ENCODE measurements at regions not wholly inside any gene's neighbourhood (a gene's known extent, or its start where the extent isn't known, plus 50 kb on each side); places are given as distances from the start of the nearest gene placed in this dataset.

DNA sequence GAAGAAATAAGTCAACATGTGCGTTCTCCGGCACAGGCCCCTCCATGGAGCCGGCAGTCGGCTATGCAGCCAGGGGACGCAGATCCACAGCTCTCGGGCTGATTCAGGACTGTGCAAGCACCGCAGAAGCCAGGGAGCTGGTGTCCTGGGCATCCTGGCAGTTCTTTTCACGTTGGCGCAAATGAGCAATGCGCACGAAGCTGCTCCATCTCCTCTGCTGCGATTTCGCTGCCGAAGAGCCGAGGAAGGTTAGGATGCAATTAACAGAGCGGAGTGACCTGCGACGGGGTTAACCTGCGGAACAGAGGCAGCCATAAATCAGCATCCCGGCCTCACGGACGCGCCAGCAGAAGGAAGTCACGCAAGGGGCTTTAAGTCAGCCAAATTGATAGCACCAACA, 107.1 kb upstream of the POU3F3 start:
- Histone ChIP-seq H3K36me3 (no peaks in the 10 kb centered on the region), H3K9me3 (replicated peaks) (no peaks in the 10 kb centered on the region), H3K4me3 (no peak overlapping the region), H3K27me3 (no peaks in the 10 kb centered on the region; the same call in 1 of the 2 replicates), H3K4me1 (no peaks in the 10 kb centered on the region), H3K27ac (no peak overlapping the region)
- no peak for DNase-seq

DNA sequence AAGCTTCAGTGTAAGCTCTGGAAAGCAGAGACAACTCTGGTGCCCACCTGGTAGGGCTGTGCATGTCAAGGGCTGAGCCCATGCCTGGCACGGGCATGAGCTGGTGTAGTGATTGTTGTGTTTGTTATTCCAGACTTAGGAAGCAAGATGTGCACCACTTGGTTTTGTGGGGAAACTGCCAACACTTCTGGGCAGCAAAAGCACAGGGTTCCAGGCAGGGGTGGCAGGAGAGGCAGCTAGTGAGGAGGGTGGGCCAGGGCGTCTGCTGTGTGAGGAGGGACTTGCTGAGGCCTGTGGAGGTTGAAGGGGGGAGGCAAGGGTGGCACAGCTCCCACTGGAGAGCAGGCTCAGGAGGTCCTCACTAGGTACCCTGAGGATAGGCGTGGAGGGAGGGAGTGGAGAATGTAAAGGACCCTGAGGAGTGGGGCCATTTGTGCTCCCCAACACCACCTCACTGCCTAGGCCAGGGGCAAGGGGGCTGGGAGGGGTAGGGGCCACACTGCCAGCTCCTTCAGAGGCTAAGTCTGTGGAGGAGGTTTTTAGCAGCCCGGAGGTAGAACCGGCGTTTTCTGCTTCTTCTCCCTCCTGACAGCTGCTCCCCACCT, 104.0 kb upstream of the POU3F3 start:
- H3K27me3 ChIP-seq, result no peaks in the 10 kb centered on the region; the same call in 1 of the 2 replicates
- H3K36me3 ChIP-seq, result no peaks in the 10 kb centered on the region
- no peaks in the 10 kb centered on the region for H3K4me1 ChIP-seq
- no peak overlapping the region for H3K27ac ChIP-seq
- no peaks in the 10 kb centered on the region for H3K9me3 ChIP-seq (replicated peaks)
- DNase-seq, result no peak
- no peak overlapping the region for H3K4me3 ChIP-seq

DNA sequence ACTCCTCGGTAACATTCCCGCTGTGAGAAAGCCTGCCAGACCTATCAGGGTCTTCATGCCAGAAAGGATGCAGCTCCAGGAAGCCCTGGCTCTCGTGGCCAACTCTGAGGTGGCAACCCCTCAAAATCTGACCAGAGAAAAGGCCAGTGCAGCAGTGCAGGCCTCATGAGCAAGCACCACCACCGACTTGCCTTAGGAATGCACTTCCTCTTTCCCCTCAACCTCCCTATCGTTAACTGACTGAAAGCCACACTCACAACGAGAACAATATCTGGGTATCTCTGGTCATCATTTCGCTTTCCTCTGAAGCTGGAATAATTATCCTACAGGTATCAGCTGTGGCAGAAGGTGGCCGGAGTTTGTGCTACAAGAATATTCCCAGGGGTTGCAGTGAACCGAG, 101.4 kb upstream of the POU3F3 start:
- no peak overlapping the region for H3K4me3 ChIP-seq
- DNase-seq, result no peak
- no peaks in the 10 kb centered on the region for H3K4me1 ChIP-seq
- no peaks in the 10 kb centered on the region for H3K9me3 ChIP-seq (replicated peaks)
- H3K36me3 ChIP-seq, result no peaks in the 10 kb centered on the region
- no peak overlapping the region for H3K27ac ChIP-seq
- H3K27me3 ChIP-seq, result no peaks in the 10 kb centered on the region; the same call in 1 of the 2 replicates

DNA sequence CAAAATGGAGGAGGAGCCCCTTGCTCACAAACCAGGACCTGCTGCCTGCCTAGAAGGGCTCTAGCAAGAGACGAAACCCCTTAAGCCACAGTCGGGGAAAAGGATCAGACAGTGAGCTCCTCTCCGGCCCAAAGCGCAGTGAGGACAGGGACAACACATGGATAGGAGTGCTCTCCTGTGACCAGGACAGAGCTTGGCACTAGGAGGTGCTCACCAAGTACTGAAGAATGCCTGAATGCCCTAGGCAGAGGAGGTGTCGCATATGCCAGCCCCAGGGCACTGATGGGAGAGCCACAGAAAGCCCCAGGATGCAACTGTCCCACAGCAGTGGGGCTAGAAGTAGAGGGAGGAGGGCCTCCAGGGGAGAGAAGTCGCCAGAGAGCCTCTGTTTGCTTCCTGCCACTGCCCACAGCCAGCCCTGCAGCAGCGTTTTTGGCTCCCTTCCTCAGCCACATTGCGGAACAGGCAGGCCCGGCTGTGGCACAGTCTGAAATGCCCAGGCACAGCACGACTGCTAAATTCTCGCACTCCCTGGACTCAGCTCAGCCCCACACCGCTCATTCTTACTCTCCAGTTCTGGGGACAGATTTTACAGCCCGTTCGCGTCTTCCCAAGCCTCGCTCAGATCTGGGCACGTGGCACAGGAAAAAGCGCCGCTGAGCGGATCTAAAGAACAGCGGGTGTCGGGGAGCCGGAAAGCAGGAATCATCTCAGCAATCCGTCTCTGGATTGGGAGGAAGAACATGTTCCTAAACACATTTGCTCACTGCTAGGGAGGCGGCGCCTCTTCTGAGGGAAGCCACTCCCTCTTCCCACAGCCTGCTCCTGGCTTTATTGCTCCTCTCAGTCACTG, 98.7 kb upstream of the POU3F3 start:
- Histone ChIP-seq H3K27ac (no peak overlapping the region), H3K4me1 (no peaks in the 10 kb centered on the region), H3K4me3 (no peak overlapping the region), H3K9me3 (replicated peaks) (no peaks in the 10 kb centered on the region), H3K36me3 (no peaks in the 10 kb centered on the region), H3K27me3 (no peaks in the 10 kb centered on the region)
- DNase-seq, result no peak

DNA sequence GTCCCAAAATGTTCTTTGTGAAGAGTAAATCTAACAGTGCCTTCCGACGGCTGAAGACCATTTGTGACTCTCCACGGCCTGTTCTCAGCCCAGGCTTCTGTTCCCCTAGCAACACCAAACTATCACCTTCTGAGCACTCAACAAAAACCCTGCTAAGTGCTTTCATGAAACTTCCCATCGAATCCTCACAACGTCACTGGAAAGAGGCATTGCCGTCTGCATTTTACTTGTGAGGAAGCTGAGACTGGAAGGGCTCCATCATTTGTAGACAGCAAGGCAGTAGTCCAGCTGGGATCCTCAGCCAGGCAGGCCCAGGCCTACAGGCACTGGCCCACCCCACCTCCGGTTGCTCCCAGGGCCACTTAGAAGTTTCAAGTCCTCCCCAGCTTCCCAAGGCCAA, 97.8 kb upstream of the POU3F3 start:
- Histone ChIP-seq H3K4me1 (no peaks in the 10 kb centered on the region), H3K4me3 (no peak overlapping the region), H3K27me3 (no peaks in the 10 kb centered on the region), H3K9me3 (replicated peaks) (no peaks in the 10 kb centered on the region), H3K27ac (no peak overlapping the region), H3K36me3 (no peaks in the 10 kb centered on the region)
- no peak for DNase-seq

DNA sequence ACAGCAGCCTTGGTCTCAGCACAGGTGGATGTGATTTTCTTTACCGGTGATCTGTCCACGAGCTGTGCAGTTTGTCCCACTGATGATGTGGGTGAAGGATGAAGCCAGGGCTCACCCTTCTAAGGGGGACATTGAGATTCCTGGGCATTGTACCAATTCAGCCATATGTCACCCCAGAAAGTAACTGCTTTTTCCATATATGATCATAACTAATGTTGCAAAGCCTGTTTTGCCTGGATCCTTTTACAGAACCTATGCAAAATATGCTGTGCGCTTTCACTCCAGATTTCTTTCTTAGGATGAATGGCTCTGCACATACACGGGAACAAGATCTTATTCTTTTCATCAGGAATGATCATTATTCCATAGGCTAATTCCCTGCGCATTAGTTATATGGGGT, 96.9 kb upstream of the POU3F3 start:
- Histone ChIP-seq H3K4me3 (no peak overlapping the region), H3K27ac (no peak overlapping the region), H3K27me3 (no peaks in the 10 kb centered on the region), H3K4me1 (no peaks in the 10 kb centered on the region), H3K36me3 (no peaks in the 10 kb centered on the region), H3K9me3 (replicated peaks) (no peaks in the 10 kb centered on the region)
- no peak for DNase-seq

DNA sequence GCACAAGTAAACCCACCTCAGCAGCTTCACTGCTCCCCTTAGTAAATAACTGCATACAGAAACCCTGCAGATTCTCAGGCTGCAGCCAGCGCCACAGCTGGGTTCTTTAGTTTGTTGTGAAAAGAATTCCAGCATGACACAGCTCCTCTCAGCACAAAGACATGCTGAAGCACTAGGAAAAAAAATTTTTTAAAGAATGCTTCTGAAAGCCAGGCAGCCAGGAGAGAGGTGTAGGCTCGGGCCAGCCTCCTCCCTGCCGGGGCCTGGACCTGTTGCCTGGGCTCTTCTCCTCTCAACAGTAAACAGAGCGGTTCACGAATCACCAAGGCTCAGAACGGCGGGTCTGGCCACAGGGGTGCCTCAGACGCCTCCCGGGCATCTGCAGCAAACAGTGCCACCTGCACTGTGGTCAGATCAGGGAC, 95.7 kb upstream of the POU3F3 start:
- Histone ChIP-seq H3K4me1 (no peaks in the 10 kb centered on the region), H3K4me3 (no peak overlapping the region), H3K9me3 (replicated peaks) (no peaks in the 10 kb centered on the region), H3K27me3 (no peaks in the 10 kb centered on the region), H3K27ac (no peak overlapping the region), H3K36me3 (no peaks in the 10 kb centered on the region)
- no peak for DNase-seq

DNA sequence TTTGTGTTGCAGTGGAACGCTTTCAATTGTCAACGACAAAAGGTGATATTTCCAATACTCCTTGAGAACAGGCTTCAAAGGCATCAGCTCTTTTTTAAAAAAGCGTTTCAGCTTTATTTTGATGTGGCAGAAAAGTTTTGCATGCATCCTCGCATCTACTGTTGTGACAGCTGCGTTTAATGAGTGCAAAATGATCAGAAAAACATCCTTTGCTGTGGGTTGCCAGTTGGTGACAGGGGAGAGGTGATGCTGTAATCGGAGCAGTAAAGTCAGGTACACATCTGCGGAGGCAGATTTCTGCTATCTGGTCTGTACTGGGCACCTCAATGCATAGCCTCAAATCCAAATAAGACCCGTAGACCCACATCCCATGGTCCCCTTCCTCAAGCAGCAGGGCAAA, 91.9 kb upstream of the POU3F3 start:
- no peak for DNase-seq
- Histone ChIP-seq H3K27me3 (no peaks in the 10 kb centered on the region), H3K36me3 (no peaks in the 10 kb centered on the region), H3K4me3 (no peak overlapping the region), H3K9me3 (replicated peaks) (no peaks in the 10 kb centered on the region), H3K4me1 (no peaks in the 10 kb centered on the region), H3K27ac (no peak overlapping the region)

DNA sequence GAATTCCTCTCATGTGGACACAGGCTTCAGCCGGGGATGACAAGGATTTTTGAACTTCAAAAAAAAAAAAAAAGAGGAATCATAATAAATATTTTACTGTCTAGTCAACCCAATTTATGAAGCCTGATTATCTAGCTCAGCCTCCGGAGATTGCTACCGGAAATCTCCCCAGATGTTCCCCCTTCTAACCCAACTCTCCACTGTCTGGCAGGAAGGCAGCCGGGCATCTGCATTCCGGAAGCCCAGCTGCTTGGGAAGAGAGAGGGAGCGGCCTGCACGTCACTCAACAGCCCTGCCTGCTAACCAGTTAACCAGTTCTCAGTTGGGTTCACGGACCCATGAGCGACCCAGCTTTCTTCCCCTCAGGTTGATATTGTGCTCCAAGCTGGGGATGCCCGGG, 87.2 kb upstream of the POU3F3 start:
- H3K4me1 ChIP-seq, result no peaks in the 10 kb centered on the region
- no peak overlapping the region for H3K27ac ChIP-seq
- no peaks in the 10 kb centered on the region; the same call in 1 of the 2 replicates for H3K9me3 ChIP-seq (replicated peaks)
- H3K27me3 ChIP-seq, result no peaks in the 10 kb centered on the region
- DNase-seq, result peak in 1 of 2 experiments; percentile 6
- H3K36me3 ChIP-seq, result no peaks in the 10 kb centered on the region
- H3K4me3 ChIP-seq, result no peak overlapping the region

DNA sequence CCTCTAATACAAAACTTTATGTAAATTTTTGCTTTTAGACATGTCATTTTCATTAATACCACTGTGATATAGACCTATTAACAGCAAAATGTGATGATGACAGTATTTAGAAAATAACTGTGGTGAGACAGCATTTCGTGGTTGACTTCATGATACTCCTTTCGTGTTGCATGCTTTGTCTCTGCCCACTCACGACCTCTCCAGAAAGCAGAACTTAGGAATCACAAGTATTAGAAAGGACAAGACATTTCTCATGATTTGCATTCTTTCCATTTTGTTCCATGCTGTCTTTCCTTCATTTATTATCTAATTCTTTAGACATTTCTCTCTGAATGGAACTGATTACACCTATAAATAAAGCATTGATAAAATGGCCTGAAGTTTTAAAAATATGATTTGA, 85.2 kb upstream of the POU3F3 start:
- H3K27ac ChIP-seq, result no peak overlapping the region
- H3K4me3 ChIP-seq, result no peak overlapping the region
- H3K36me3 ChIP-seq, result no peaks in the 10 kb centered on the region
- H3K9me3 ChIP-seq (replicated peaks), result no peaks in the 10 kb centered on the region; the same call in 1 of the 2 replicates
- H3K27me3 ChIP-seq, result no peaks in the 10 kb centered on the region
- DNase-seq, result no peak
- H3K4me1 ChIP-seq, result no peaks in the 10 kb centered on the region

DNA sequence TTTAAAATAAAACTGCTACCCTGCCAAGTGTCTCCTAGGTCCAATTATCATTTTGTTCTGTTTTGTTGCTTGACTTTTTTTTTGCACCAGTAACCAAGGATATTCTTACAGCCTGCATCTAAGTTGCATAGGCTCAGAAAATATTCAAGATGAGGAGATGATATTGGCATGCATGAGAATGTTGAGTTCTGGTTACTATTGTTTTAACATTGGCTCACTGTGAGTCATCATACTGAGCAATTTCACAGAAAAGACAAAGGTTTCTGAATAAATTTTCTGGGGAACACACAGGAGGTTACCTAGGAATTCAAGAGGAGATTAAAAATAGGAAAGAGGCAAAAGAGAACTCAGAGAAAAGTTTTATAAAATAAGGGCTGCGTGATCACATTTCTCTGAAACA, 84.8 kb upstream of the POU3F3 start:
- H3K27ac ChIP-seq, result no peak overlapping the region
- no peak overlapping the region for H3K4me3 ChIP-seq
- no peaks in the 10 kb centered on the region; the same call in 1 of the 2 replicates for H3K4me1 ChIP-seq
- DNase-seq, result no peak
- H3K9me3 ChIP-seq (replicated peaks), result no peaks in the 10 kb centered on the region; the same call in 1 of the 2 replicates
- H3K36me3 ChIP-seq, result no peaks in the 10 kb centered on the region
- no peaks in the 10 kb centered on the region for H3K27me3 ChIP-seq

DNA sequence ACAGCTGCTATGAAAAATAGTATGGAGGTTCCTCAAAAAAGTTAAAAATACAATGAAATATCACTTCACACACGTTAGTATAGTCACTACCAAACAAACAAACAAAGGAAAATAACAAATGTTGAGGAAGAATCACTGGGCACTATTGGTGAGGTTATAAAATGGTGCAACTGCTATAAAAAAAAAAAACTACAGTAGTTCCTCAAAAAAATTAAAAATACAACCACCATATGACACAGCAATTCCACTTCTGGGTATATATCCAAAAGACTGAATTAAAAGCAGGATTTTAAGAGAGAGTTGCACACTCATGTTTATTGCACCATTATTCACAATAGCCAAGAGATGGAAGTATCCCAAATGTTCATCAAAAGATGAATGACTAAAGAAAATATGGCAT, 80.9 kb upstream of the POU3F3 start:
- no peaks in the 10 kb centered on the region for H3K36me3 ChIP-seq
- DNase-seq, result no peak
- no peaks in the 10 kb centered on the region; the same call in 1 of the 2 replicates for H3K9me3 ChIP-seq (replicated peaks)
- H3K4me3 ChIP-seq, result no peak overlapping the region
- no peak overlapping the region for H3K27ac ChIP-seq
- H3K4me1 ChIP-seq, result peaks cover 5% of the 10 kb centered on the region
- H3K27me3 ChIP-seq, result no peaks in the 10 kb centered on the region

DNA sequence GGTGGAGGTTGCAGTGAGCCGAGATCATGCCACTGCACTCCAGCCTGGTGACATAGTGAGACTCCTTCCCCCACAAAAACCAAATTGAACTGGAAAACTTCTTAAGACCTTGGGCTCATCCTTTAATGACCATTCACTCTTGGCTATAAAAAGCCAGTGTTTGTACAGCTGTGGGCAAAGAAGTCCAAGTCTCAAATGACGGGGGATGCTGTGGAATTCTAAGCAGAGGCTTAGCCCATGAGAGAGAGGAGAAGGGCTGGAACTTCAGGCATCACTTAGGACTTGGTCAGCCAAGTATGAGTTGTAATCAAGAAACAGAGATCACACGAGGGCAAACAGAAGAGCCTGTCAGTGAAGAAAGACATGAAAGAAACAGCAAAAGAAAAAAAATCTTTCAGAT, 79.3 kb upstream of the POU3F3 start:
- no peaks in the 10 kb centered on the region for H3K27me3 ChIP-seq
- no peaks in the 10 kb centered on the region for H3K9me3 ChIP-seq (replicated peaks)
- no peaks in the 10 kb centered on the region for H3K36me3 ChIP-seq
- H3K4me3 ChIP-seq, result no peak overlapping the region
- peaks cover 5% of the 10 kb centered on the region for H3K4me1 ChIP-seq
- peak in 1 of 2 experiments; percentile 37 for DNase-seq
- H3K27ac ChIP-seq, result no peak overlapping the region

DNA sequence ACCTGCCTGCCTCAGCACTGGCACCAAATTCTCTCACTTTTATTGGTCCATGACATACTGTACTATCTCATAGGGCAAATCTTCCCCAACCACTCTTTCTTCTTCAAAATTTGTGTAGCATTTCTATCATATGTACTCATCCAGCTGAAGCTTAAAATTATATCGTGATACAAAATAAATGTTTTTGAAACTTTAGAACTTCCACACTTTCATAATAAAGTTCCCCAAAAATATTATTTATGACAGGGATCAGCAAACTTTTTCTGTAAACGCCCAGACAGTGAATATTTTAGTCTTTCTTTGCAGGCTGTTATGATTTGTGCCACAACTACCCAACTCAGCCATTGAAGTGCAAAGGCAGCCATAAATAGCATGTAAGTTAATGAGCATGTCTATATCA, 76.2 kb upstream of the POU3F3 start:
- H3K4me3 ChIP-seq, result no peak overlapping the region
- H3K27ac ChIP-seq, result no peak overlapping the region
- no peak for DNase-seq
- H3K27me3 ChIP-seq, result no peaks in the 10 kb centered on the region
- no peaks in the 10 kb centered on the region for H3K36me3 ChIP-seq
- peaks cover 5% of the 10 kb centered on the region for H3K4me1 ChIP-seq
- no peaks in the 10 kb centered on the region for H3K9me3 ChIP-seq (replicated peaks)

DNA sequence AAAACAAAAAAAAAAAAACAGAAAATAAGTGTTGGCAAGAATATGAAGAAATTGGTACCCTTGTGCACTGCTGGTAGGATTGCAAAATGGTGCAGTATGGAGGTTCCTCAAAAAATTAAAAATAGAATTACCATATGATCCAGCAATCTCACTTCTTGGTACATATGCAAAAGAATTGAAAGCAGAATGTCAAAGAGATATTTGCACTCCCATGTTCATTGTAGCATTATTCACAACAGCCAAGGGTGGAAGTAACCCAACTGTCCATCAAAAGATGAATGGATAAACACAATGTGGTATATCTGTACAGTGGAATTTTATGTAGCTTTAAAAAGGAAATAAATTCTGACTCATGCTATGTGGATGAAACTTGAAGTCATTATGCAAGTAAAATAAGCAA, 72.8 kb upstream of the POU3F3 start:
- H3K27me3 ChIP-seq, result no peaks in the 10 kb centered on the region

DNA sequence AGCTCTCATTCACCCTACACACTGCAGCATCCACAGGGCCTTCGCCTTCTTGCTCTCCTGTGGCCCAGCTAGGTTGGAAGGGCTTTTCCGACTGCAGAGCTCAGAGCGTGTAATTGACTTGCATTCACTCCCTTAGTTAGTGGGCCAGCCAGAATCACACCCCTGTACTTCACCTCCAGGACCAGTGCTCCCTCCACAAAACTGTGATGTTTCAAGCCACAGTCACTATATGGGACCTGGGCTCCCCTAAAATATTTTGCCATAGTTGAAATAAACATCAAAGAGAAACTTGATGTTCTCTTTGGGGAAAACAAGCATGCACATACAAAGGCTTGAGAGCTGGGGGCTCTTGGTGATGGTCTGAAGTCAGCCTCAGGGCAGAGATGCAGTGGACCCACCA, 69.7 kb upstream of the POU3F3 start:
- H3K4me3 ChIP-seq, result no peak overlapping the region
- no peak overlapping the region for H3K27ac ChIP-seq
- H3K27me3 ChIP-seq, result no peaks in the 10 kb centered on the region
- no peaks in the 10 kb centered on the region for H3K36me3 ChIP-seq
- H3K9me3 ChIP-seq (replicated peaks), result no peaks in the 10 kb centered on the region
- DNase-seq, result no peak
- H3K4me1 ChIP-seq, result no peaks in the 10 kb centered on the region

More for the DNA sequence above, 72.8 kb upstream of the POU3F3 start:
- H3K4me3 ChIP-seq, result no peak overlapping the region
- H3K27ac ChIP-seq, result no peak overlapping the region
- DNase-seq, result no peak
- no peaks in the 10 kb centered on the region for H3K36me3 ChIP-seq
- H3K4me1 ChIP-seq, result no peaks in the 10 kb centered on the region
- no peaks in the 10 kb centered on the region for H3K9me3 ChIP-seq (replicated peaks)
